ENCODE measurements at regions not wholly inside any gene's neighbourhood (a gene's known extent, or its start where the extent isn't known, plus 50 kb on each side); places are given as distances from the start of the nearest gene placed in this dataset.

DNA sequence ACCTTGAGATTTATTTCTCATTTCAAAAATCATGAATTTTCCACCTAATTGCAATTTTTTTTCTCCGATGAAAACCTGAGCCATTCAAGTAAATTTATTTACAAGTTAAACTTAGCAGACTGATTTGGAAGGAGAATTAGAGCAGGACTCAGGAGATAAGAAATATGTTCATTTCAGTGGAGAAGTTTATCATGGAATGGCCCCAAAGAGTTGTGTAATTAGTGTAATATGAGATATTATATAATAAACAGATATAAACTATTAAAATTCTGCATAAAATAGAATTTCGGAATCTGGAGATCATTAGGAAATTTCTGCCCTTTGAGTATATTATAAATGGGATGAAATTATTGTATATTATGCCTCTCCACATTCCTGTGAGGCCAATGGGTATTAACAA lies 596.8 kb downstream of the QKI start:
- no peak for TF ChIP-seq SMC3 (conservative IDR thresholded peaks at IDR 0.05; ENCODE audit: poor library complexity)
- Histone ChIP-seq H2AFZ (ENCODE audit: low read depth, low read length) (no peak overlapping the region), H3K79me2 (replicated peaks; ENCODE audit: insufficient read depth, low read length) (no peaks in the 10 kb centered on the region), H3K9me2 (ENCODE audit: insufficient read depth, low read length) (no peaks in the 10 kb centered on the region), H4K20me1 (ENCODE audit: insufficient read depth) (no peaks in the 10 kb centered on the region), H3K9ac (ENCODE audit: low read length) (no peak overlapping the region), H3K27ac (ENCODE audit: low read length) (no peak overlapping the region), H3K36me3 (ENCODE audit: insufficient read depth, low read length) (no peaks in the 10 kb centered on the region), H3F3A (ENCODE audit: insufficient read depth, low read length, poor library complexity, severe bottlenecking) (no peaks in the 10 kb centered on the region), H3K4me3 (ENCODE audit: low read length) (no peak overlapping the region), H3K27me3 (ENCODE audit: insufficient read depth, low read depth, low read length) (no peaks in the 10 kb centered on the region), H3K4me2 (ENCODE audit: low read length) (no peak overlapping the region), H3K9me3 (ENCODE audit: low read length) (no peaks in the 10 kb centered on the region)

DNA sequence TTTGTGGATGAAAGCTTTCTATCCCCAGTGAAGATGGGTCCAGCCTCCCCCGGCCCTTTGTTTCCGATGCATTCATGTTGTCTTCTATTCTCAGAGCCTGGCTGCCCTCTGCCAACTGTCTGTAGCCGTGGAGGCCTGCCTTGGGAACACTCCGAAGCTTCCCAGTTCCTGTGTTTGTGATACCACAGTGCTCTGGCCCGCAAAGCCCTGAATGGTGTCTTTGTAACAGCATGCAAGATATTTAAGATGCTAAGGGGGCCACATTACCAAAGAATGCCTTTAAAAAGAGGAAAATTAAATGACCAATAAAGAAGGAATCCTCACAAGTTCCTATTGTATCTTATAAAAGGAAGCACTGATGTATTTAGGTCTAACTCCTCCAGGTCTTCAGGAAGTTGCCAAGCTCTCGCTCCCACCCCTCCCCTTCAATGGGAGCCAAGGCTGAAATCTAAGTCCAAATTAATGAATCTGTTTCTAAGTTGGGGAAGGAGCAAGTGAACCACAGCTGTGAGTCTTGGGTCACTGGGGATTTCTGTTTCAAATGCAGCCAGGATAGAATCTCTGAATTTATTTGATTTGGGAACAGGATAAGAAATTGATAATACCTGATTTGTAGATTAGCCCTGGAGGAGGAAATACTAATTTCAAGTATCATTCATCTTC lies 596.1 kb downstream of the QKI start:
- H3K9ac ChIP-seq (ENCODE audit: low read length): no peak overlapping the region
- H3K79me2 ChIP-seq (replicated peaks; ENCODE audit: insufficient read depth, low read length): no peaks in the 10 kb centered on the region
- no peaks in the 10 kb centered on the region for H4K20me1 ChIP-seq (ENCODE audit: insufficient read depth)
- H3F3A ChIP-seq (ENCODE audit: insufficient read depth, low read length, poor library complexity, severe bottlenecking): no peaks in the 10 kb centered on the region
- no peaks in the 10 kb centered on the region for H3K9me3 ChIP-seq (ENCODE audit: low read length)
- H3K4me3 ChIP-seq (ENCODE audit: low read length): no peak overlapping the region
- H3K36me3 ChIP-seq (ENCODE audit: insufficient read depth, low read length): no peaks in the 10 kb centered on the region
- TF ChIP-seq MXI1 (conservative IDR thresholded peaks at IDR 0.05; ENCODE audit: poor library complexity, severe bottlenecking) (no peak), SMC3 (conservative IDR thresholded peaks at IDR 0.05; ENCODE audit: poor library complexity) (no peak)
- H3K4me2 ChIP-seq (ENCODE audit: low read length): no peak overlapping the region
- H3K27me3 ChIP-seq (ENCODE audit: insufficient read depth, low read depth, low read length): no peaks in the 10 kb centered on the region
- no peak overlapping the region for H3K27ac ChIP-seq (ENCODE audit: low read length)
- no peaks in the 10 kb centered on the region for H3K9me2 ChIP-seq (ENCODE audit: insufficient read depth, low read length)
- no peak overlapping the region for H2AFZ ChIP-seq (ENCODE audit: low read depth, low read length)

DNA sequence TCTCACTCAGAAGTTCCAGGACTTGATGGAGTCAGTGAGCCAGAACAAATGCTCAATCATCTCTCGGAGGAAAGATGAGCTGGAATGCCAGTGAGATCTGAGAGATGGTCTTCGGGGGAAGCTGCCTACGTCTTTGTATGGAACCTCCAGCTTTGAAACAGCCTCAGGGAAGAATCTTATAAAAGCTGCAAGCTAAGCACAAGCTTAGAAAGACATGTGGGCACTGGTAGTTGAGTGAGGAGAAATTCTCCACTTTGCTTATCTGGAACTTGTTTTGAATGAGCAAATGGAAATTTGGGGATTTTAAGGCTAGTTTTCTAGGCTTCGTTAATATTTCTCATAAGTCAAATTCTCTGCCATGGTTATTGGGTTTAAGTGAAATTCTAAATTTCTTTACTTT lies 594.4 kb downstream of the QKI start:
- Histone ChIP-seq H3K27me3 (ENCODE audit: insufficient read depth, low read depth, low read length) (no peaks in the 10 kb centered on the region), H2AFZ (ENCODE audit: low read depth, low read length) (no peak overlapping the region), H3K4me2 (ENCODE audit: low read length) (no peak overlapping the region), H3K36me3 (ENCODE audit: insufficient read depth, low read length) (no peaks in the 10 kb centered on the region), H3K27ac (ENCODE audit: low read length) (no peak overlapping the region), H3K9ac (ENCODE audit: low read length) (no peak overlapping the region), H3K9me3 (ENCODE audit: low read length) (no peaks in the 10 kb centered on the region), H3K4me3 (ENCODE audit: low read length) (no peak overlapping the region), H3K9me2 (ENCODE audit: insufficient read depth, low read length) (no peaks in the 10 kb centered on the region), H3F3A (ENCODE audit: insufficient read depth, low read length, poor library complexity, severe bottlenecking) (no peaks in the 10 kb centered on the region), H4K20me1 (ENCODE audit: insufficient read depth) (no peaks in the 10 kb centered on the region), H3K79me2 (replicated peaks; ENCODE audit: insufficient read depth, low read length) (no peaks in the 10 kb centered on the region)
- no peak for TF ChIP-seq EP300 (conservative IDR thresholded peaks at IDR 0.05; ENCODE audit: poor library complexity, severe bottlenecking)
- no peak for TF ChIP-seq CTCF (IDR thresholded peaks at IDR 0.05; ENCODE audit: poor library complexity, severe bottlenecking)

GRCh38 chr6:164007881-164008280 lies 593.4 kb downstream of the QKI start:
- Histone ChIP-seq H4K20me1 (ENCODE audit: insufficient read depth) (no peaks in the 10 kb centered on the region), H3K9ac (ENCODE audit: low read length) (no peak overlapping the region), H3K27me3 (ENCODE audit: insufficient read depth, low read depth, low read length) (no peaks in the 10 kb centered on the region), H3K9me2 (ENCODE audit: insufficient read depth, low read length) (no peaks in the 10 kb centered on the region), H3K27ac (ENCODE audit: low read length) (no peak overlapping the region), H3K9me3 (ENCODE audit: low read length) (no peaks in the 10 kb centered on the region), H3K4me3 (ENCODE audit: low read length) (no peak overlapping the region), H3K36me3 (ENCODE audit: insufficient read depth, low read length) (no peaks in the 10 kb centered on the region), H2AFZ (ENCODE audit: low read depth, low read length) (no peak overlapping the region), H3F3A (ENCODE audit: insufficient read depth, low read length, poor library complexity, severe bottlenecking) (no peaks in the 10 kb centered on the region), H3K79me2 (replicated peaks; ENCODE audit: insufficient read depth, low read length) (no peaks in the 10 kb centered on the region), H3K4me2 (ENCODE audit: low read length) (no peak overlapping the region)
- TF ChIP-seq EP300 (conservative IDR thresholded peaks at IDR 0.05; ENCODE audit: poor library complexity, severe bottlenecking) (no peak), TAF1 (IDR thresholded peaks at IDR 0.05; ENCODE audit: low read depth) (no peak), REST (IDR thresholded peaks at IDR 0.05; ENCODE audit: borderline replicate concordance) (no peak), RAD21 (conservative IDR thresholded peaks at IDR 0.05) (no peak), POLR2AphosphoS5 (IDR thresholded peaks at IDR 0.05) (no peak), CTCF (IDR thresholded peaks at IDR 0.05; ENCODE audit: poor library complexity, severe bottlenecking) (no peak), EZH2 (IDR thresholded peaks at IDR 0.05; ENCODE audit: borderline replicate concordance, insufficient read depth, low read length, poor library complexity, severe bottlenecking) (no peak), SMC3 (conservative IDR thresholded peaks at IDR 0.05; ENCODE audit: poor library complexity) (no peak), MXI1 (conservative IDR thresholded peaks at IDR 0.05; ENCODE audit: poor library complexity, severe bottlenecking) (no peak)

Data from neural cell (in vitro differentiated cells).